ENCODE measurements at regions not wholly inside any gene's neighbourhood (a gene's known extent, or its start where the extent isn't known, plus 50 kb on each side); places are given as distances from the start of the nearest gene placed in this dataset.

DNA sequence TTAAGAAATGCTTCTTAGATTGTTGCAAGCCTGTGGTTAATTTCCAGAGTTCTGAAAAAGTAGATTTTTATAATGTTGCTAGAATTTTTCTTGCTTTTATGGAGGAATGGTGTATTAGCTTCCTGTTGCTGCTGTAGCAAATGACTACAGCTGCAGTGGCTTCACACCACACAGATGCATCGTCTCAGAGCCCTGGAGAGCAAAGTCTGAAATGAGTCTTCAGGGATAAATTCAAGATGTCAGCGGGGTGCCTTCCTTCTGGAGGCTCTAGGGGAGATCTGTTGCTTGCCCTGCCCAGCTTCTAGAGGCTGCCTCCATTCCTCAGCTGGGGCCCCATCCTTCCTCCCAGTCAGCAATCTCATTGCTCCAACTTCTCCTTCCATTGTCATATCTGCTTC is 187.8 kb downstream of the ZNF516 start:
- intact Hi-C loops (cut with DNase I): no loop called here

DNA sequence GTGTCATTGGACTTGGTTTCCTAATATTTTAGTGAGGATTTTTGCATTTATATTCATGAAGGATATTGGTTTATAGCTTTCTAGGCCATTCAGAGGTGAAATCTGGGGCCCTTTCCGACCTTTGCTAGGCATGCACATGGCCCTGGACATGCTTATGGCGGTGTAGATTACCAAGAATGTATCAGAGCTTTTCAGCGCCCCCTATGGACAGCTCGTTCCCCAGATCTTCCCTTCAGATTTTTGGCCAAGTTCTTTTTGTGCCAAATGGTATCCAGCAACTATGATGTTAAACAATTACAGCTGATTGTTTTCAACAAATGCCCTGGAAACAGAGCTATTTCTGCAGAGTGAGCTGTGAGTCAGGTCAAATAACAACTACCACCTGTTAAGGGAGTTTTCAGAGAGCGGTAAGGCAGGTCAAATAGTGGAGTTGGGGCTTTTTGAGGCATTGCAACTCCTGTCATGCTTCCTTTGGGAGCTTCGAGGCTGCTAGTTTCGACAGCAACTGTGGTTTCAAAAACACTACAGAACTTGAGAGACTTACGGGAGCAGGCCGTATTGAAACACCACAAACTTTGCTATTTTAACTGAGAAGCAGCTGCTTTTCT is 188.3 kb downstream of the ZNF516 start:
- Histone ChIP-seq H3K27ac (no peak overlapping the region), H3K27me3 (no peaks in the 10 kb centered on the region), H3K4me3 (no peak overlapping the region), H3K36me3 (no peaks in the 10 kb centered on the region), H3K9me3 (no peaks in the 10 kb centered on the region), H3K4me1 (no peaks in the 10 kb centered on the region)
- DNase-seq (ENCODE audit: extremely low spot score in 2 of 2): no peak
- TF ChIP-seq, protein P1, sequence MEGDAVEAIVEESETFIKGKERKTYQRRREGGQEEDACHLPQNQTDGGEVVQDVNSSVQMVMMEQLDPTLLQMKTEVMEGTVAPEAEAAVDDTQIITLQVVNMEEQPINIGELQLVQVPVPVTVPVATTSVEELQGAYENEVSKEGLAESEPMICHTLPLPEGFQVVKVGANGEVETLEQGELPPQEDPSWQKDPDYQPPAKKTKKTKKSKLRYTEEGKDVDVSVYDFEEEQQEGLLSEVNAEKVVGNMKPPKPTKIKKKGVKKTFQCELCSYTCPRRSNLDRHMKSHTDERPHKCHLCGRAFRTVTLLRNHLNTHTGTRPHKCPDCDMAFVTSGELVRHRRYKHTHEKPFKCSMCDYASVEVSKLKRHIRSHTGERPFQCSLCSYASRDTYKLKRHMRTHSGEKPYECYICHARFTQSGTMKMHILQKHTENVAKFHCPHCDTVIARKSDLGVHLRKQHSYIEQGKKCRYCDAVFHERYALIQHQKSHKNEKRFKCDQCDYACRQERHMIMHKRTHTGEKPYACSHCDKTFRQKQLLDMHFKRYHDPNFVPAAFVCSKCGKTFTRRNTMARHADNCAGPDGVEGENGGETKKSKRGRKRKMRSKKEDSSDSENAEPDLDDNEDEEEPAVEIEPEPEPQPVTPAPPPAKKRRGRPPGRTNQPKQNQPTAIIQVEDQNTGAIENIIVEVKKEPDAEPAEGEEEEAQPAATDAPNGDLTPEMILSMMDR (IDR thresholded peaks at IDR 0.05): no peak
- TF ChIP-seq POLR2A (IDR thresholded peaks at IDR 0.05) (no peak), POLR2AphosphoS5 (IDR thresholded peaks at IDR 0.05; ENCODE audit: insufficient read depth in 1 of 2, low read depth in 1 of 2) (no peak)
- intact Hi-C loops (cut with DNase I): no loop called here

More for the DNA sequence above, 187.8 kb downstream of the ZNF516 start:
- Histone ChIP-seq H3K36me3 (no peaks in the 10 kb centered on the region), H3K9me3 (no peaks in the 10 kb centered on the region), H3K27me3 (no peaks in the 10 kb centered on the region), H3K4me3 (no peak overlapping the region), H3K27ac (no peak overlapping the region), H3K4me1 (no peaks in the 10 kb centered on the region)
- no peak for DNase-seq (ENCODE audit: extremely low spot score in 2 of 2)
- TF ChIP-seq, protein P1 (IDR thresholded peaks at IDR 0.05): no peak
- TF ChIP-seq POLR2AphosphoS5 (IDR thresholded peaks at IDR 0.05; ENCODE audit: insufficient read depth in 1 of 2, low read depth in 1 of 2) (no peak), POLR2A (IDR thresholded peaks at IDR 0.05) (no peak)

DNA sequence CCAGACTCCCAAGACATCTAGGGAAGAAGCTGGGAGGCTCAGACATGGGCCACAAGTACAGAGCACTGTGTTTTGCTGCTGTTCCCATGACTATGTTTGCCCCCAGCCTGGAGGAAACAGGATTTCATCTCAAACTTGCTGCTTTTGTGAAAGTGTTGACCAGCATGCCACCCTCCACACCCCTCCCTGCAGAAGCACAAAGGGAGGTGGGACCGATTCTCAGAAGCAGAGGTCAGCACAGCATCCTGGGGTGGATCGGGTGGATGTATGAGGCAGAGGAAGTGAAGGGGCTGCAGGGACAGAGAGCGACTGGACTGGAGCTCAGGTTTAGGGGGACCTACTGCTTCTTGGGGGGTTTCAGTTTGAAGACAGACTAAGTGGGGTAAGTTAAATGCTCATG is 209.2 kb downstream of the ZNF516 start:
- Histone ChIP-seq H3K4me3 (no peak overlapping the region), H3K4me1 (no peaks in the 10 kb centered on the region), H3K27ac (no peak overlapping the region), H3K27me3 (no peaks in the 10 kb centered on the region), H3K36me3 (no peaks in the 10 kb centered on the region), H3K9me3 (no peaks in the 10 kb centered on the region)
- intact Hi-C loops (cut with DNase I): no loop called here
- TF ChIP-seq, protein P1 (IDR thresholded peaks at IDR 0.05): no peak
- TF ChIP-seq POLR2A (IDR thresholded peaks at IDR 0.05) (no peak), POLR2AphosphoS5 (IDR thresholded peaks at IDR 0.05; ENCODE audit: insufficient read depth in 1 of 2, low read depth in 1 of 2) (no peak)
- DNase-seq (ENCODE audit: extremely low spot score in 2 of 2): no peak

DNA sequence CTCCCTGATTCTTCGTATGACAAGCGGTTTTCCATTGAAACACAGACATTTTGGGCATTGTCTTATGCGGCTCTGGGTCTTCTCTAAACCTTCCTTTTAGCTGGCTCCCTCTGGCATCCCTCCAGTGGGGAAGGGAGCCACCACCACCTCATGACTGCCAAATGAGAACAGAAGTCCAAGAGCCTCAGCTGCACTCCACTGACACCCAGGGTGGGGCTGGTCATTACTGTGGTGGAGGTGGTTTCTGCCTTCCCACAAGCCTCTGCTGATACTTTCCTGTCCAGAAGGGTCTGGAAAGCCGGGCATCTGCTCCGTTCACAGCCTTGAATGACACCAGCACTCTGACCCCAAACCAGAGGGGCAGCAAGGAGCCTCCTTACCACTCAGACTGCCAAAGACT is 213.5 kb downstream of the ZNF516 start:
- H3K36me3 ChIP-seq: no peaks in the 10 kb centered on the region
- no peaks in the 10 kb centered on the region for H3K9me3 ChIP-seq
- no peaks in the 10 kb centered on the region for H3K27me3 ChIP-seq
- TF ChIP-seq, protein P1 (IDR thresholded peaks at IDR 0.05): no peak
- no peak for TF ChIP-seq POLR2AphosphoS5 (IDR thresholded peaks at IDR 0.05; ENCODE audit: insufficient read depth in 1 of 2, low read depth in 1 of 2)
- H3K27ac ChIP-seq: no peak overlapping the region
- intact Hi-C loops (cut with DNase I): no loop called here
- DNase-seq (ENCODE audit: extremely low spot score in 2 of 2): no peak
- no peak overlapping the region for H3K4me3 ChIP-seq
- no peaks in the 10 kb centered on the region for H3K4me1 ChIP-seq

DNA sequence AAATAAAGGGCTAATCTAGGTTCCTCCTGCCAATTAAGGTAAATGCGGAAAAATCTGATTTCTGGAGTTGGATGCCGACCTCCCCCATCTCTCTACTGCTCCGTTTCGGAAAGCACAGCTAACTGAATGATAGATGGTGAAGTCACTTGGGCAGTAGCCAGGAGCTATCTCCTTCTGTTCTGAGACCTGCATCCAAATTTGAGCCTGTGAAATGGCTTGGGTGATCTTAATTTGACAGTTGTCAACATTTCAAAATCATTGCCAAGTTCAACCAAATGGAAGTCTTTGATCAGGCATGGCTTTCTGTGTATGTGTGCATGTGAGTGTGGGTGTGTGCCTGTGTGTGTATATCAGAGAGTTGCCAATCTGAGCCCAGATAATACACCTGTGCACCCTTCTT is 217.2 kb downstream of the ZNF516 start:
- DNase-seq (ENCODE audit: extremely low spot score in 2 of 2): no peak
- H3K27me3 ChIP-seq: no peaks in the 10 kb centered on the region
- no peaks in the 10 kb centered on the region for H3K36me3 ChIP-seq
- TF ChIP-seq POLR2AphosphoS5 (IDR thresholded peaks at IDR 0.05; ENCODE audit: insufficient read depth in 1 of 2, low read depth in 1 of 2) (no peak), POLR2A (IDR thresholded peaks at IDR 0.05) (no peak)
- TF ChIP-seq, protein P1 (IDR thresholded peaks at IDR 0.05): no peak
- H3K4me3 ChIP-seq: no peak overlapping the region
- no peaks in the 10 kb centered on the region for H3K9me3 ChIP-seq
- intact Hi-C loops (cut with DNase I): no loop called here
- no peaks in the 10 kb centered on the region for H3K4me1 ChIP-seq
- H3K27ac ChIP-seq: no peak overlapping the region
